ENCODE measurements at regions not wholly inside any gene's neighbourhood (a gene's known extent, or its start where the extent isn't known, plus 50 kb on each side); places are given as distances from the start of the nearest gene placed in this dataset.

- Mint-ChIP-seq H3K27ac (no peak overlapping the region), H3K9me3 (no peaks in the 10 kb centered on the region), H3K36me3 (ENCODE audit: low read depth) (no peaks in the 10 kb centered on the region), H3K27me3 (no peaks in the 10 kb centered on the region), H3K4me1 (no peaks in the 10 kb centered on the region), H3K4me3 (no peak overlapping the region)
- POLR2A ChIA-PET: no interaction called here
- no peak for DNase-seq
- CTCF ChIA-PET: no interaction called here
Observed at GRCh38 chr2:67039058-67039457, 358.1 kb upstream of the ETAA1 start.

GRCh38 chr2:67039517-67040103 is 357.5 kb upstream of the ETAA1 start:
- CTCF ChIA-PET: no interaction called here
- H3K9me3 Mint-ChIP-seq: no peaks in the 10 kb centered on the region
- H3K27ac Mint-ChIP-seq: no peak overlapping the region
- no peaks in the 10 kb centered on the region for H3K36me3 Mint-ChIP-seq (ENCODE audit: low read depth)
- H3K4me3 Mint-ChIP-seq: no peak overlapping the region
- H3K27me3 Mint-ChIP-seq: no peaks in the 10 kb centered on the region
- no peak for DNase-seq
- H3K4me1 Mint-ChIP-seq: no peaks in the 10 kb centered on the region
- POLR2A ChIA-PET: no interaction called here

- Mint-ChIP-seq H3K27ac (no peak overlapping the region), H3K4me1 (no peaks in the 10 kb centered on the region), H3K36me3 (ENCODE audit: low read depth) (no peaks in the 10 kb centered on the region), H3K27me3 (no peaks in the 10 kb centered on the region), H3K9me3 (no peaks in the 10 kb centered on the region), H3K4me3 (no peak overlapping the region)
- CTCF ChIA-PET: no interaction called here
- POLR2A ChIA-PET: no interaction called here
- DNase-seq: no peak
Observed at GRCh38 chr2:67041051-67041450, 356.1 kb upstream of the ETAA1 start.

GRCh38 chr2:67043781-67044478 is 353.2 kb upstream of the ETAA1 start:
- DNase-seq: no peak
- no peaks in the 10 kb centered on the region for H3K4me1 Mint-ChIP-seq
- H3K27ac Mint-ChIP-seq: no peak overlapping the region
- no peaks in the 10 kb centered on the region for H3K36me3 Mint-ChIP-seq (ENCODE audit: low read depth)
- H3K9me3 Mint-ChIP-seq: no peaks in the 10 kb centered on the region
- ChIA-PET CTCF (no interaction called here), POLR2A (no interaction called here)
- no peak overlapping the region for H3K4me3 Mint-ChIP-seq
- no peaks in the 10 kb centered on the region for H3K27me3 Mint-ChIP-seq

GRCh38 chr2:67046591-67046990 is 350.5 kb upstream of the ETAA1 start:
- no peaks in the 10 kb centered on the region for H3K36me3 Mint-ChIP-seq (ENCODE audit: low read depth)
- CTCF ChIA-PET: no interaction called here
- H3K4me3 Mint-ChIP-seq: no peak overlapping the region
- POLR2A ChIA-PET: no interaction called here
- H3K9me3 Mint-ChIP-seq: no peaks in the 10 kb centered on the region
- no peak overlapping the region for H3K27ac Mint-ChIP-seq
- no peak for DNase-seq
- no peaks in the 10 kb centered on the region for H3K27me3 Mint-ChIP-seq
- no peaks in the 10 kb centered on the region for H3K4me1 Mint-ChIP-seq

- Mint-ChIP-seq H3K4me1 (no peaks in the 10 kb centered on the region), H3K27me3 (no peaks in the 10 kb centered on the region), H3K4me3 (no peak overlapping the region), H3K27ac (no peak overlapping the region), H3K36me3 (ENCODE audit: low read depth) (no peaks in the 10 kb centered on the region), H3K9me3 (no peaks in the 10 kb centered on the region)
- DNase-seq: no peak
- ChIA-PET POLR2A (no interaction called here), CTCF (no interaction called here)
Observed at GRCh38 chr2:67048314-67048713, 348.8 kb upstream of the ETAA1 start.

GRCh38 chr2:67050622-67051021 is 346.5 kb upstream of the ETAA1 start:
- Mint-ChIP-seq H3K4me3 (no peak overlapping the region), H3K36me3 (ENCODE audit: low read depth) (no peaks in the 10 kb centered on the region), H3K4me1 (no peaks in the 10 kb centered on the region), H3K9me3 (no peaks in the 10 kb centered on the region), H3K27ac (no peak overlapping the region), H3K27me3 (no peaks in the 10 kb centered on the region)
- CTCF ChIA-PET: no interaction called here
- DNase-seq: no peak
- POLR2A ChIA-PET: no interaction called here

- no peak for DNase-seq
- POLR2A ChIA-PET: no interaction called here
- Mint-ChIP-seq H3K4me1 (no peaks in the 10 kb centered on the region), H3K9me3 (no peaks in the 10 kb centered on the region), H3K27ac (no peak overlapping the region), H3K4me3 (no peak overlapping the region), H3K36me3 (ENCODE audit: low read depth) (no peaks in the 10 kb centered on the region), H3K27me3 (no peaks in the 10 kb centered on the region)
- CTCF ChIA-PET: no interaction called here
Observed at GRCh38 chr2:67054728-67055127, 342.4 kb upstream of the ETAA1 start.

- H3K27ac Mint-ChIP-seq: no peak overlapping the region
- no peak for DNase-seq
- peaks cover 2% of the 10 kb centered on the region for H3K9me3 Mint-ChIP-seq
- H3K4me3 Mint-ChIP-seq: no peak overlapping the region
- H3K4me1 Mint-ChIP-seq: no peaks in the 10 kb centered on the region
- ChIA-PET POLR2A (no interaction called here), CTCF (no interaction called here)
- no peaks in the 10 kb centered on the region for H3K27me3 Mint-ChIP-seq
- no peaks in the 10 kb centered on the region for H3K36me3 Mint-ChIP-seq (ENCODE audit: low read depth)
Observed at GRCh38 chr2:67055387-67056304, 341.5 kb upstream of the ETAA1 start.

- H3K4me1 Mint-ChIP-seq: no peaks in the 10 kb centered on the region
- CTCF ChIA-PET: no interaction called here
- no peak overlapping the region for H3K4me3 Mint-ChIP-seq
- H3K27me3 Mint-ChIP-seq: no peaks in the 10 kb centered on the region
- DNase-seq: no peak
- H3K36me3 Mint-ChIP-seq (ENCODE audit: low read depth): no peaks in the 10 kb centered on the region
- peaks cover 5% of the 10 kb centered on the region for H3K9me3 Mint-ChIP-seq
- H3K27ac Mint-ChIP-seq: no peak overlapping the region
- POLR2A ChIA-PET: no interaction called here
Observed at GRCh38 chr2:67057123-67057522, 340.0 kb upstream of the ETAA1 start.

GRCh38 chr2:67057901-67058703 is 339.0 kb upstream of the ETAA1 start:
- H3K4me3 Mint-ChIP-seq: no peak overlapping the region
- no peak overlapping the region for H3K27ac Mint-ChIP-seq
- H3K9me3 Mint-ChIP-seq: peaks cover 5% of the 10 kb centered on the region
- H3K27me3 Mint-ChIP-seq: no peaks in the 10 kb centered on the region
- ChIA-PET CTCF (no interaction called here), POLR2A (no interaction called here)
- no peak for DNase-seq
- no peaks in the 10 kb centered on the region for H3K4me1 Mint-ChIP-seq
- H3K36me3 Mint-ChIP-seq (ENCODE audit: low read depth): no peaks in the 10 kb centered on the region

GRCh38 chr2:67065046-67065445 is 332.1 kb upstream of the ETAA1 start:
- no peaks in the 10 kb centered on the region for H3K36me3 Mint-ChIP-seq (ENCODE audit: low read depth)
- no peaks in the 10 kb centered on the region for H3K27me3 Mint-ChIP-seq
- H3K9me3 Mint-ChIP-seq: peaks cover 11% of the 10 kb centered on the region
- CTCF ChIA-PET: no interaction called here
- no peaks in the 10 kb centered on the region for H3K4me1 Mint-ChIP-seq
- no peak for DNase-seq
- H3K27ac Mint-ChIP-seq: no peak overlapping the region
- POLR2A ChIA-PET: no interaction called here
- H3K4me3 Mint-ChIP-seq: no peak overlapping the region

- no peak overlapping the region for H3K4me3 Mint-ChIP-seq
- POLR2A ChIA-PET: no interaction called here
Observed at GRCh38 chr2:67066782-67067181, 330.4 kb upstream of the ETAA1 start.

More at GRCh38 chr2:67066782-67067181, 330.4 kb upstream of the ETAA1 start:
- Mint-ChIP-seq H3K36me3 (ENCODE audit: low read depth) (no peaks in the 10 kb centered on the region), H3K4me1 (no peaks in the 10 kb centered on the region), H3K27ac (no peak overlapping the region), H3K27me3 (no peaks in the 10 kb centered on the region), H3K9me3 (peaks cover 5% of the 10 kb centered on the region)
- CTCF ChIA-PET: no interaction called here
- no peak for DNase-seq
